Right ventricle myocardium inferior (tissue), 1 donor: ENCODE measurements at regions not wholly inside any gene's neighbourhood (a gene's known extent, or its start where the extent isn't known, plus 50 kb on each side); places are given as distances from the start of the nearest gene placed in this dataset.

Source experiments
- ATAC-seq: fragments of 200-7000 bp; cut with Tn5 transposase; one replicate; pipeline ENCODE4 v1.9.1; 2020; ENCODE audit warnings: mild to moderate bottlenecking, moderate library complexity
- DNase-seq: peaks from one replicate; pipeline ENCODE4 v3.0.0; 2021; ENCODE audit errors: missing footprints
- intact Hi-C: fragments of 100-400 bp; cut with DNase I; formaldehyde crosslinking; loops from one replicate; pipeline ENCODE4 v1.11.0; 2022
- donor health status: DM: no; HTN: yes; CAD: no; lungs with severe emphysema.

GRCh38 chr10:130885021-130885655 lies 426.4 kb downstream of the TCERG1L start:
- ATAC-seq (no peak), DNase-seq (no peak)
- intact Hi-C loops, result no loop called here

GRCh38 chr10:130887170-130887569 lies 424.4 kb downstream of the TCERG1L start:
- intact Hi-C loops, result no loop called here
- ATAC-seq (no peak), DNase-seq (no peak)

GRCh38 chr10:130888493-130888892 lies 423.0 kb downstream of the TCERG1L start:
- DNase-seq (no peak), ATAC-seq (no peak)
- intact Hi-C loops, result no loop called here

- intact Hi-C loops, result no loop called here
- DNase-seq, result no peak
- ATAC-seq, result no peak
Measured at GRCh38 chr10:130889240-130889639, 422.3 kb downstream of the TCERG1L start.

- no peak for DNase-seq
- intact Hi-C loops, result no loop called here
- ATAC-seq, result no peak
Measured at GRCh38 chr10:130889780-130890179, 421.7 kb downstream of the TCERG1L start.

GRCh38 chr10:130891066-130891465 lies 420.5 kb downstream of the TCERG1L start:
- ATAC-seq (no peak), DNase-seq (no peak)
- intact Hi-C loops, result no loop called here

- no peak for ATAC-seq
Measured at GRCh38 chr10:130894471-130894870, 417.1 kb downstream of the TCERG1L start.

GRCh38 chr10:130895161-130895560 lies 416.4 kb downstream of the TCERG1L start:
- intact Hi-C loops, result no loop called here
- no peak for DNase-seq
- ATAC-seq, result no peak

More at GRCh38 chr10:130894471-130894870, 417.1 kb downstream of the TCERG1L start:
- intact Hi-C loops, result no loop called here
- DNase-seq, result no peak

- intact Hi-C loops, result no loop called here
- ATAC-seq (no peak), DNase-seq (no peak)
Measured at GRCh38 chr10:130897815-130898214, 413.7 kb downstream of the TCERG1L start.

GRCh38 chr10:130898381-130898780 lies 413.1 kb downstream of the TCERG1L start:
- intact Hi-C loops, result no loop called here
- DNase-seq (no peak), ATAC-seq (no peak)

GRCh38 chr10:130899856-130900255 lies 411.7 kb downstream of the TCERG1L start:
- DNase-seq (no peak), ATAC-seq (no peak)
- intact Hi-C loops, result no loop called here

- DNase-seq, result no peak
- intact Hi-C loops, result no loop called here
- no peak for ATAC-seq
Measured at GRCh38 chr10:130900441-130901160, 410.9 kb downstream of the TCERG1L start.

- no peak for ATAC-seq
- intact Hi-C loops, result no loop called here
- no peak for DNase-seq
Measured at GRCh38 chr10:130901311-130902165, 410.0 kb downstream of the TCERG1L start.

- no peak for ATAC-seq
- DNase-seq, result no peak
- intact Hi-C loops, result no loop called here
Measured at GRCh38 chr10:130902471-130902870, 409.1 kb downstream of the TCERG1L start.

- intact Hi-C loops, result no loop called here
- ATAC-seq, result no peak
- DNase-seq, result no peak
Measured at GRCh38 chr10:130902929-130903328, 408.6 kb downstream of the TCERG1L start.

- DNase-seq (no peak), ATAC-seq (no peak)
- intact Hi-C loops, result no loop called here
Measured at GRCh38 chr10:130904676-130905075, 406.8 kb downstream of the TCERG1L start.

GRCh38 chr10:130905386-130905785 lies 406.1 kb downstream of the TCERG1L start:
- ATAC-seq (no peak), DNase-seq (no peak)
- intact Hi-C loops, result no loop called here

- DNase-seq, result no peak
- intact Hi-C loops, result no loop called here
- no peak for ATAC-seq
Measured at GRCh38 chr10:130905921-130906320, 405.6 kb downstream of the TCERG1L start.

GRCh38 chr10:130910848-130911247 lies 400.7 kb downstream of the TCERG1L start:
- DNase-seq, result no peak
- no peak for ATAC-seq
- intact Hi-C loops, result no loop called here

- ATAC-seq (no peak), DNase-seq (no peak)
- intact Hi-C loops, result no loop called here
Measured at GRCh38 chr10:130913844-130914243, 397.7 kb downstream of the TCERG1L start.
